Mesenchymal stem cell (in vitro differentiated cells and primary cell): ENCODE measurements at regions not wholly inside any gene's neighbourhood (a gene's known extent, or its start where the extent isn't known, plus 50 kb on each side); places are given as distances from the start of the nearest gene placed in this dataset.

ENCODE experiments used
- DNase-seq: peaks from one replicate; pipeline ENCODE4 v3.0.0-alpha.2; 2013
- H2AFZ ChIP-seq: one replicate; pipeline ENCODE4 v1.6.1; 2013; ENCODE audit warnings: low read depth, mild to moderate bottlenecking, control low read depth, inconsistent platforms, low read length, moderate library complexity
- H2AK5ac ChIP-seq: 2 replicates; pipeline ENCODE4 v1.6.1; 2013; ENCODE audit warnings: low read length, moderate library complexity, mild to moderate bottlenecking, inconsistent platforms; ENCODE audit not compliant: severe bottlenecking
- H2BK120ac ChIP-seq: one replicate; pipeline ENCODE4 v1.6.1; 2013; ENCODE audit warnings: low read depth, mild to moderate bottlenecking, inconsistent platforms, low read length, moderate library complexity
- H2BK12ac ChIP-seq, 2 experiments: one replicate each; pipeline ENCODE4 v1.6.1; 2013; ENCODE audit warnings: inconsistent platforms in 2 of 2, low read length in 2 of 2, mild to moderate bottlenecking in 2 of 2, moderate library complexity in 2 of 2, control low read depth in 1 of 2
- H2BK15ac ChIP-seq: one replicate; pipeline ENCODE4 v1.6.1; 2013; ENCODE audit warnings: mild to moderate bottlenecking, low read depth, inconsistent platforms; ENCODE audit not compliant: poor library complexity, severe bottlenecking
- H2BK5ac ChIP-seq: 2 replicates; pipeline ENCODE4 v1.6.1; 2013; ENCODE audit warnings: low read depth, mild to moderate bottlenecking, low read length, control low read depth, inconsistent platforms; ENCODE audit not compliant: poor library complexity, severe bottlenecking
- H3K14ac ChIP-seq, 2 experiments: one replicate each; pipeline ENCODE4 v1.6.1; 2013; ENCODE audit warnings: inconsistent platforms in 2 of 2, low read length in 2 of 2, control low read depth in 1 of 2, mild to moderate bottlenecking in 1 of 2, moderate library complexity in 1 of 2
- H3K18ac ChIP-seq, 2 experiments: one replicate each; pipeline ENCODE4 v1.6.1; 2013; ENCODE audit warnings: inconsistent platforms in 2 of 2, low read length in 2 of 2, control low read depth in 1 of 2, low read depth in 1 of 2, mild to moderate bottlenecking in 1 of 2
- H3K23ac ChIP-seq, 2 experiments: one replicate each; pipeline ENCODE4 v1.6.1; 2013; ENCODE audit warnings: inconsistent platforms in 2 of 2, low read length in 2 of 2, mild to moderate bottlenecking in 2 of 2, moderate library complexity in 2 of 2, control low read depth in 1 of 2
- H3K27ac ChIP-seq: 2 replicates; pipeline ENCODE4 v1.5.1; 2013; ENCODE audit warnings: mild to moderate bottlenecking, moderate library complexity, low read length, control low read depth, inconsistent platforms; ENCODE audit not compliant: poor library complexity, severe bottlenecking
- H3K27me3 ChIP-seq, 2 experiments: 2 replicates each; pipeline versions ENCODE4 v1.6.1 to v1.7.0; 2013; ENCODE audit warnings: low read length in 2 of 2, mild to moderate bottlenecking in 2 of 2, moderate library complexity in 2 of 2, control low read depth in 1 of 2, inconsistent platforms in 1 of 2; ENCODE audit not compliant: control insufficient read depth in 1 of 2, insufficient read depth in 1 of 2
- H3K36me3 ChIP-seq, 2 experiments: 2 replicates each; pipeline versions ENCODE4 v1.6.1 to v1.7.0; 2013; ENCODE audit warnings: low read length in 2 of 2, control low read depth in 1 of 2, inconsistent platforms in 1 of 2, low read depth in 1 of 2, mild to moderate bottlenecking in 1 of 2; ENCODE audit not compliant: insufficient read depth in 2 of 2, control insufficient read depth in 1 of 2
- H3K4ac ChIP-seq, 2 experiments: one replicate each; pipeline ENCODE4 v1.6.1; 2013; ENCODE audit warnings: inconsistent platforms in 2 of 2, low read length in 2 of 2, mild to moderate bottlenecking in 2 of 2, moderate library complexity in 2 of 2, control low read depth in 1 of 2, low read depth in 1 of 2
- H3K4me1 ChIP-seq: 2 replicates; pipeline ENCODE4 v1.6.1; 2013; ENCODE audit warnings: low read depth, low read length, control low read depth; ENCODE audit not compliant: control insufficient read depth, insufficient read depth
- H3K4me2 ChIP-seq: 2 replicates; pipeline ENCODE4 v1.6.1; 2013; ENCODE audit warnings: low read length, mild to moderate bottlenecking, inconsistent platforms; ENCODE audit not compliant: poor library complexity, severe bottlenecking
- H3K4me3 ChIP-seq, 2 experiments: 2 replicates each; pipeline versions ENCODE4 v1.5.1 to v1.7.0; 2013; ENCODE audit warnings: low read length in 2 of 2, mild to moderate bottlenecking in 2 of 2, control low read depth in 1 of 2, low read depth in 1 of 2; ENCODE audit not compliant: insufficient read depth in 1 of 2
- H3K79me1 ChIP-seq: replicated peaks from 2 replicates; pipeline ENCODE4 v1.6.1; 2013; ENCODE audit warnings: mild to moderate bottlenecking, control low read depth, low read length, inconsistent platforms; ENCODE audit not compliant: poor library complexity, severe bottlenecking
- H3K9ac ChIP-seq: 2 replicates; pipeline ENCODE4 v1.7.0; 2013; ENCODE audit warnings: mild to moderate bottlenecking, low read length, moderate library complexity
- H3K9me3 ChIP-seq: 2 replicates; pipeline ENCODE4 v1.7.0; 2013; ENCODE audit warnings: mild to moderate bottlenecking, low read length; ENCODE audit not compliant: control insufficient read depth
- H4K8ac ChIP-seq: one replicate; pipeline ENCODE4 v1.6.1; 2013; ENCODE audit warnings: inconsistent platforms, mild to moderate bottlenecking, low read length, moderate library complexity
- H4K91ac ChIP-seq: one replicate; pipeline ENCODE4 v1.6.1; 2013; ENCODE audit warnings: mild to moderate bottlenecking, low read length, inconsistent platforms
- WGBS: methylation state at CpG from one replicate; pipeline ENCODE4 v1.1.7; 2013; ENCODE audit warnings: mixed read lengths; 5-methylcytosine and 5-hydroxymethylcytosine counted together

GRCh38 chr16:64217789-64218535 is 903.9 kb downstream of the CDH11 start:
- H2BK12ac ChIP-seq: no peak overlapping the region
- H3K18ac ChIP-seq: no peak overlapping the region
- H3K14ac ChIP-seq: no peak overlapping the region
- no peak overlapping the region for H3K9ac ChIP-seq
- H3K4ac ChIP-seq: no peak overlapping the region
- no peak overlapping the region for H3K4me3 ChIP-seq
- H3K27ac ChIP-seq: no peak overlapping the region
- no peak overlapping the region for H2AK5ac ChIP-seq
- 69% methylated on average over 3 of the region's 4 CpGs for WGBS
- no peak for DNase-seq
- H2BK5ac ChIP-seq: no peak overlapping the region
- no peak overlapping the region for H2AFZ ChIP-seq
- no peaks in the 10 kb centered on the region for H3K4me1 ChIP-seq
- no peak overlapping the region for H4K8ac ChIP-seq
- H3K27me3 ChIP-seq: no peaks in the 10 kb centered on the region
- H2BK120ac ChIP-seq: no peak overlapping the region
- H3K79me1 ChIP-seq: no peaks in the 10 kb centered on the region
- H3K9me3 ChIP-seq: no peaks in the 10 kb centered on the region
- no peak overlapping the region for H3K4me2 ChIP-seq
- no peak overlapping the region for H3K23ac ChIP-seq
- no peak overlapping the region for H4K91ac ChIP-seq
- no peaks in the 10 kb centered on the region for H3K36me3 ChIP-seq
- no peak overlapping the region for H2BK15ac ChIP-seq

GRCh38 chr16:64215730-64216129 is 906.1 kb downstream of the CDH11 start:
- Histone ChIP-seq H3K27me3 (no peaks in the 10 kb centered on the region), H3K18ac (no peak overlapping the region), H3K4me2 (no peak overlapping the region), H2BK12ac (no peak overlapping the region), H3K27ac (no peak overlapping the region), H3K4me1 (no peaks in the 10 kb centered on the region), H2BK15ac (no peak overlapping the region), H3K9me3 (no peaks in the 10 kb centered on the region), H3K4me3 (no peak overlapping the region), H3K36me3 (no peaks in the 10 kb centered on the region), H4K8ac (no peak overlapping the region), H2AK5ac (no peak overlapping the region), H2AFZ (no peak overlapping the region), H3K23ac (no peak overlapping the region), H3K9ac (no peak overlapping the region), H2BK120ac (no peak overlapping the region), H3K79me1 (no peaks in the 10 kb centered on the region), H3K14ac (no peak overlapping the region), H4K91ac (no peak overlapping the region), H2BK5ac (no peak overlapping the region), H3K4ac (no peak overlapping the region)
- DNase-seq: no peak
- WGBS: 94% methylated on average over 3 of the region's 3 CpGs

- peak; percentile 24 for DNase-seq
- H3K27me3 ChIP-seq: no peaks in the 10 kb centered on the region
- peak overlapping the region in 1 of 2 experiments; percentile 71 for H2BK12ac ChIP-seq
- H3K4me3 ChIP-seq: peak overlapping the region in 1 of 2 experiments; percentile 30
- no peak overlapping the region for H2BK5ac ChIP-seq
- no peak overlapping the region for H4K91ac ChIP-seq
- no peaks in the 10 kb centered on the region for H3K4me1 ChIP-seq
- no peak overlapping the region for H3K4me2 ChIP-seq
- no peaks in the 10 kb centered on the region for H3K36me3 ChIP-seq
- H3K79me1 ChIP-seq: no peaks in the 10 kb centered on the region
- no peak overlapping the region for H2BK15ac ChIP-seq
- no peak overlapping the region for H2AFZ ChIP-seq
- no peak overlapping the region for H3K14ac ChIP-seq
- 87% methylated on average over 5 of the region's 5 CpGs for WGBS
- peak overlapping the region; percentile 56 for H3K9ac ChIP-seq
- H3K27ac ChIP-seq: no peak overlapping the region
- H3K18ac ChIP-seq: no peak overlapping the region
- no peak overlapping the region for H2BK120ac ChIP-seq
- no peak overlapping the region for H3K23ac ChIP-seq
- H4K8ac ChIP-seq: no peak overlapping the region
- peak overlapping the region in 1 of 2 experiments; percentile 15 for H3K4ac ChIP-seq
- no peaks in the 10 kb centered on the region for H3K9me3 ChIP-seq
- H2AK5ac ChIP-seq: no peak overlapping the region
Measured at GRCh38 chr16:64211331-64211730, 910.5 kb downstream of the CDH11 start.

GRCh38 chr16:64206862-64207261 is 915.0 kb downstream of the CDH11 start:
- Histone ChIP-seq H3K23ac (no peak overlapping the region), H3K4me1 (no peaks in the 10 kb centered on the region), H3K9ac (no peak overlapping the region), H3K27ac (no peak overlapping the region), H2BK5ac (no peak overlapping the region), H2BK12ac (no peak overlapping the region), H3K27me3 (no peaks in the 10 kb centered on the region), H3K9me3 (no peaks in the 10 kb centered on the region), H3K36me3 (no peaks in the 10 kb centered on the region), H4K8ac (no peak overlapping the region), H2BK120ac (no peak overlapping the region), H2BK15ac (no peak overlapping the region), H3K14ac (no peak overlapping the region), H3K4ac (peak overlapping the region in 1 of 2 experiments; percentile 59), H4K91ac (no peak overlapping the region), H3K4me3 (no peak overlapping the region), H3K18ac (peak overlapping the region in 1 of 2 experiments; percentile 64), H3K79me1 (no peaks in the 10 kb centered on the region), H2AFZ (no peak overlapping the region), H3K4me2 (no peak overlapping the region), H2AK5ac (no peak overlapping the region)
- DNase-seq: no peak
- 92% methylated on average over 2 of the region's 2 CpGs for WGBS
